ENCODE measurements at regions not wholly inside any gene's neighbourhood (a gene's known extent, or its start where the extent isn't known, plus 50 kb on each side); places are given as distances from the start of the nearest gene placed in this dataset.

DNA sequence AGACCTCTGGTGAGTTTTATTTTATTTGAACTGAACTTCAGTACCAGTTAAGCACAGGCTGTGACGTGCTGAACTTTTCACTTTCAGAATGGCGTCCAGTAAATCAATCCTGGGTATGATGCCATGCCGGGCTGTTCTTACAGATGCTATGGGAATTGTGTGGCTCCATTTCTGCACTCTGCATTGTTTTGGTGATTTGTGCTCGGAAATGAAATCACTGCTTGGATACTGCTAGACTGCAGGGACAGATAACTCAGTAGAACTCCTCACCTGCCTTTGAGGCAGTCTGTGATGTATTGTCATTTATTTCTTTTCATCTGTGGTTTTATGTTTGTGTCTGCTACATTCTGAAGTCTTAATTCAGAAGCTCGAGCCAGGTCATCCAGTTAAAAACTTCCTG lies 172.7 kb downstream of the PTPN11 start:
- TF ChIP-seq CTCF (IDR thresholded peaks at IDR 0.05) (no peak), POLR2A (IDR thresholded peaks at IDR 0.05) (no peak)
